Renal cortex interstitium (tissue), 11 donors: ENCODE measurements at regions not wholly inside any gene's neighbourhood (a gene's known extent, or its start where the extent isn't known, plus 50 kb on each side); places are given as distances from the start of the nearest gene placed in this dataset.
"Not testable (repeated sequence)": the region's sequence is repeated elsewhere in the genome, so short reads cannot be mapped to it uniquely, and the experiment has no call there.

ENCODE experiments used
- DNase-seq, 11 donors: peaks; one replicate each; pipeline ENCODE4 v3.0.0-alpha.2; 2013; ENCODE audit warnings: low read depth in 9 of 11, low spot score in 4 of 11; ENCODE audit errors: extremely low read depth in 1 of 11

DNA sequence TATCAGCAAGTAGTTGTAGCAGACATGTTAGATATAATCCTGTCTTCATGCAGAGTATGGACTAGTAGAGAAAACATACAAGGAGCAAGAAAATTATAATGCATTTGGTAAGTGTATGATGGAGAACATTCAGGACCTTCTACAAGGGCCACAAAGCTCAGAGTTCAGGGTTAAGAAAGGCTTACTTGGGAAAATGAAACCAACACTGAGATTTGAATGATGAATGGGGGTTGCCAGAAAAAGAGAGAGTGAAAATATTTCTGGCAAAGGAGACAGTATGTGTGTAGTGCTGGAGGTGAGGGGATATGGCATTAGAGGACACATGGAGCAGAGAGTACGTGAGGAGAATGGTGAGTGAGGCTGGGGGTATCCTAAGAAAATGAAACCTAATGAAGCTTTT is 169.8 kb upstream of the STK32A start:
- DNase-seq, result no peak

DNA sequence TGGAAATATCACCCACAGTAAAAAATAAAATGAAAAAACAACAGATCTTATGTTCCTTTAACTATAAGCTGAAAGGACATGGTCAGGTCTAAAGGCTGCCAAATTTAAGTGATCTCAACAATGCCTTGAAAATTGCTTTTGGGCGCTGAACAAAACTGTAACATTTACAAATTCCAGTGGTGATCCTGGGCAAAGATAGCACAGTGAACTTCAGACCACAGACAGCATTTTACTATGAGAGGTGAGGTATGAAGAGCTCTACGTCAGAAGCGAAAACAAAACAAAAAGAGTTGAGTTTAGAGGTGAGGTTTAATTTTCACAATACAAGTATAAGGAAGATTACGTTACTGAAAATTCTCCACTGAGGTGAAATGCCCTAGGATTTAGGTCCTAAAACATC is 165.8 kb upstream of the STK32A start:
- DNase-seq, result no peak

DNA sequence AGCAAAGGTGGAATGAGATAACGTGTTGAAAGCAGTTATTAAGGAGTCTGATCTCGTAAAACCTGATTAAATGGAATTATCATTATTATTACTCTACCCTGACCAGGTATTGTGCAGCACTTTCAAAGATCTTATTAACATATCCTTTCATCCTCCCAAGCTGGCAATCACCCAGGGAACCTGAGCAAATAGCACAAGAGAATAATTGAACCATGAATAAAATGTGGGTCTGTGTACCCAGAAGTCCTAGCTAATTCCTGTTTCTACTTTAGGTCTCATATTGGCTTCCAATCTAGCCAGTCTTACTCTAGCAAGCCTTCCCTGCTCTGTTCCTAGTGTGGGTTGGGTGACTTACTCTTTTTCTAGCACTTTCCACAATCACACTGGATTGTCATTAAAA is 162.2 kb upstream of the STK32A start:
- no peak for DNase-seq

DNA sequence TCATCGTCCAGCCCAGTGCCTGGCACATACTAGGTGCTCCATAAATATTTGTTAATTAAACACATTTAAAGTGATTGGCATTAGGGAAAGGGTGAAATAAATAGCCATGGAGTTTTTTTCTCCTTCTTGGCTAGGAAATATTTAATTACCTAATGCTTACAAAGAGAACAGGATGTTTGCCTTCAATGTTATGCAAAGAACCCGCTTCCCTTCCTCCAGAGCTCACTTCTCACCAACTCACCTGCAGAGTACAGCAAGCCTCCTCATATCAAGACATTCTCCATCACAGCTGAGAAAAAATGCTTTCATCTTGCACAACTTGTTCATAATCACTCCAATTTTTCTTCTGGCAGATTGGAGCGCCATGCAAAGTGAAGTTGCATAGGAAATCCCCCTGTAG is 161.7 kb upstream of the STK32A start:
- DNase-seq, result no peak

DNA sequence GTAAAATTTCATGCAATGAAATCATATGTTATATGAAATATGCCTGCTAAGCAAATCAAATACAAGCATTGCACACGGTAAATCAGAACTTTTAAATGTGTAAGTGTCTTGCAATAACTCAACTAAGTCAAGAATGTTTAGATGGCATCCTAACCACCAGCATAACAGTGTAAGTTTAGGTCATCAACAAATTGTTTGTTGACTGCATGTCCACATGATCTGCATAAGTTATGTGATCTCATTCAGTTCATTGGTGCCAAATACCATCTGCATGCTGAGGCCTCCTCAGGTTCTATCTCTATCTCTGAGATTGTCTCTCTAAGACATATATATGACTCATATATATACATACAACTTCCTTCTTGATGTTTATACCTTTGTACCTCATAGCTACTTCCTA is 159.6 kb upstream of the STK32A start:
- DNase-seq, result no peak

DNA sequence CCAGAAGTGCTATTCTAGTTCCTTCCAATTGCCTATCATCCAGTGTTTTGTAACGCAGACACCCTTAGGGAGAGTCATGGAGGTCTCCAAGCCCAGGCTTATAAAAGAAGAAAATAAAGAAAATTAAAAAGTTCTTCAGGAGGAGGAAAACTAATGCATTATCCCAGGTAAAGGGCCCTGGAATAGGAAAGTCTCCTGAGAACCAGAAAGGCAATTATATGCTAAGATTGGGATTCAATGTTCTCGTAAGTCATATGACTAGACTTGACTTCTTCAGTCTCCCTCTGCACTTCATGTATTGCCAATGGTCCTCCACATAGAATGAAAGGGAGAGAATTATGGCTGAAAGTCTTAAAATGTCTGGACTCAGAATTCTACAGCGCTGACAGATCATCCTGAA is 154.4 kb upstream of the STK32A start:
- no peak for DNase-seq

DNA sequence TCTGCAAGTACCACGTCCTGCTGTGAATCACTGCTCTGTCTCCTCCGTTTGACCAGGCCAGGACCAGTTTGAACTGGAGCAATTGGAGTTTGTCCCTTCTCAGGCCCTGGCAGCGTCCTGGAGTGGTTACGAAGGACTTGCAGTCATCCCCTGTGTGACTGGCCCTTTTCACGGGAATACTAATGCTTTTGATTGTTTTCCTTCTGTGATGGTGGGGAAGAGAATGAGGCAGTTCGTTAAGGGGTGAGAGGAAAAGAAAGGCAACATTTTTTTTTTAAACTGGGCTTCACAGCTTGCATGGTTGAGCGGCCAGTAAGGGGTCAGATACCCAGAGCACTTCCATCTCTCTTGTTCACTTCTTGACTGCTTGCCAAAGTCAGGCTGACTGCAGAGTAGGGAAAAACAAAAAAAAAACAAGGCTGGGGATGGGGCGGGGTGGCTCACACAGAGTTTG is 153.5 kb upstream of the STK32A start:
- no peak for DNase-seq

DNA sequence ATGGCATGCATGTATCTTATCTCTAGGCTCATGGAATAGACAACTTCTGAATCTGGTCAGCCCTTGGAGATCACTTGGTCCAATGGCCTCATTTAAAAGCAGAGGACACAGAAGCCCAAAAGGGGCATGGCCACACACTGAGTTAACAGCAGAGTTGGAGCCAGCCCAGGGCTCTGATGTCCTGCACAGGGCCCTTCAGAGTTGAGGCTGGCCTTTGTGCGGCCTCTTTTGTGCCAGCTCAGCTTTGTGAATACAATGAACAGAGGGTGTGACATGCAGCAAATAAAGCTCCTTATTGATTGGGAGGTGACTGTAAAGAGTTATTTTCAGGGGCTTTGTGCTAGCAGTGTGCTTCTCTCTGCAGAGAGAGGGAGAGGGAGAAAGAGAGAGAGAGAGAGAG is 150.1 kb upstream of the STK32A start:
- DNase-seq, result no peak

DNA sequence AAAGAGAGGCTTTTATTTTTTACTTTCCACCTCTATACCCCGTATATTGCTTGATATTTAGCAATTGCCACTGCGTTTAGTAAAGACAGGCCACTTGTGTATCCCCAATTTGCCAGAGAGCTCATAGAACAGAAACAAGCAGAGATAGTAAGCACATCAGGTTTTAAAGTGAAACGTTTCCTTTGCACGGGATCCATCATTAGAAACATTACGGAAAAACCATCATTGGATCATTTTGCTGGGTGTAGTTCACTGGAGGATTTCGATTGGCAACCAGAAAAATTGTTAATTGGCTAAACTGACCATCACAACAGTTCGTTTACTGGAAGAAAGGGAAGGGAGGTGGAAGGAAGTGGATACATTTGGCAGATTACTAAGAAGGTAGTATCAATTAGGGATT is 149.4 kb upstream of the STK32A start:
- no peak for DNase-seq

DNA sequence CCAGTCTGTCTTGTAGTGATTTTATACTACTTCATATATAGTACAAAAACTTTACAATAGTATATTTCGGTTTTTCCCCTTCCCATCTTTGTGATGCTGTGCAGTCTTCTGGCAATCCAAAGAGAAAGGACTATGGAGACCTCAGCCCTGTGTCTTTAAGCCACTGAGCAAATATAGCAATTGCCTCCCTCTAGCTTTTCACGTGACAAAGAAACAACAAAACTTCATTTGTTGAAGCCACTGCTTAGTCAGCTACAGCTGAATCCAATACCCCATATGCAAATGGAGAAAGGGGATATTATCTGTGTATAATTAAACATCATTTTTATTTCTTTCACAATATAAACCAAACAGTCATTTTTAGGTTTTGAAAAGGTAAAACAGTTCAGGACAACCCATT is 142.8 kb upstream of the STK32A start:
- no peak for DNase-seq

DNA sequence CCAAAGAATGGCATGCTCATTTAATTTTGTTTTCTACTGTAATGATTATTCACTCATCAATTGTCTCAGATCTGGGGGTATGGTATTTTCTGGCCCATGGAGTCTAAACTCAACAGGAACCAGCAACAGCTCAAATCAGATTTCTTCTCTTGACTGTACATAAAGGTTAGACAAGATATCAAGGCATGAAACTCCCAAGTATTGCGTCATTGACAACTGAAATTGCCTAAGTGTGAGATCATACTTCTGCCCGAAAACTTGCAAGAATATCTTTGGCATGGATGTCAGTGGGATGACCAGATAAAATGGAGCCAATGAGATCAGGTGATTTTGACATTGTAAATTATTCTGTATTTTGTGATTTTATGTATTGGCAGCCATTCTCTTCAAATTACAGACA is 141.7 kb upstream of the STK32A start:
- DNase-seq, result no peak

DNA sequence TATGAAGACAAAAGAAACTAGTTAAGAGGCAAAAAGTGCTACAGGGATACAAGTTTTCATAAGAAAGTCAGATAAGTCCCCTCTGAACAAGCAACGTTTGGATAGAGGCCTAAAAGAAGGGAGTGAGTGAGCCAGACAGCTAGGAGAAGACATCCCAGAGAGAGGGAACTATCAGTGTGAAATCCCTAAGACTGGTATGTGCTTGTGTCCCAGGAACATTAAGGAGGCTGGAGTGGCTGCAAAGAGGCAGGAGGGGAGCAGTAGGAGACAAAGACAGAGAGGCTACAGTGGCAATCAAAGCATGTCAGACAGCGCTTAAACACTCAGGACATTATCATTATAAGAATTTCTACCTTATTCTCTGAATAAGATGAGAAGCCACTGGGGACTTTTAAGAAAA is 139.1 kb upstream of the STK32A start:
- no peak for DNase-seq

DNA sequence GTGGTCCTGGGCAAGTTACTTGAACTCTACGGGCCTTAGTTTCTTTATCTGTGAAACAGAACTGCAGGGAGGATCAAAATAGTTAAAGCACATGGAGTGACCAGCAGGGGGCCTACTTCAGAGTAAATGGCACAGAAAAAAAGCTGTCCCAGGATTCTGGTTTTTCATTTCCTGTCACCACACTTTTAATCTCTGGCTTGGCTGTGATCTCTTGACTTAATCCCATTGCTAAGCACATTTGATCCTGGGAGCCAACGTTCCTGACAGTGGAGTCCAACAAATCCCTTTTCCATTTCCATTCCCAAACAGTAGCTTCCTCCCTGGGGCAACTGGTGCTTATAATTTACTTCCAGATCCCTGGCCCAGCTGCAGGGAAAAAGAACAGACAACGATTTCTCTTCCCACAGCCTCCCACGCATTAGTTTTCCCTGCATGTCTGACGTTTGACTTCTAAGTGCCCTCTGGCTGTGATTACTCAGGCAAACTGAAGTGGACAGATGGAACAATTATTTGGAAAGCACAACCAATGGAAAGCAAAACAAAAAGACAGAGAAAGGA is 136.5 kb upstream of the STK32A start:
- peak in 5 of 11 donors; percentile 1 to 18 (median 4) for DNase-seq

DNA sequence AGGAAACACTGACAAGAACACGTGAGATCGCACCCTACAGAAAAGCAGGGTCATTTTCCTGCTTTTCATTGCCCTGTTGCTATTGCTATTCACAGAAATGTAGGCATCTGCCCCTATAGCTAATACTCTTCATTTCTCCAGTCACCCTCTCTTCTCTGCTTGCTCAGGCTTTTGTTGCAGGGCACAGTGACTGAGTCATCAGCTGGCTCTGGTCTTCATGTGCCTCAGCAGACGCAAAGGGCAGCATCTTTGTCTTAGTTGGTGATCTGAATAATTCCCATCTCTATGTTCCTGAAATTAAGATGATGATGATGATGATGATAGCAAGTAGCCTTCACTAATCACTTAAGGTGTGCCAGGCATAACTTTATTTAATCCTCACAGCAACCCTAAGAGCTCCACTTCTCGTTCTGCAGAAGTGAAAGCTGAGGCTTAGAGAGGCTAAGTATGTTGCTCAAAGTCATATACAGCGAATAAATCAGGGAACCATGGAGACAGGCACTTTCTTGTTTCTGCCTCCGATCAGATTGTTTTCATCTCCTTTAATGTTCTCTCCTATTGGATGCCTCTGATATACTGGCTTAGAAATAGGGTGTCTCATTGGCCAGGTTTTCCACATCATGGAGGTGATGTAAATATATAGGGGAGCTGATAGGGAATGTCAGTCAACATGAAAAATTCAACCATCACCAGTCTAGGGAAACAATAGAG is 133.0 kb upstream of the STK32A start:
- DNase-seq, result no peak

DNA sequence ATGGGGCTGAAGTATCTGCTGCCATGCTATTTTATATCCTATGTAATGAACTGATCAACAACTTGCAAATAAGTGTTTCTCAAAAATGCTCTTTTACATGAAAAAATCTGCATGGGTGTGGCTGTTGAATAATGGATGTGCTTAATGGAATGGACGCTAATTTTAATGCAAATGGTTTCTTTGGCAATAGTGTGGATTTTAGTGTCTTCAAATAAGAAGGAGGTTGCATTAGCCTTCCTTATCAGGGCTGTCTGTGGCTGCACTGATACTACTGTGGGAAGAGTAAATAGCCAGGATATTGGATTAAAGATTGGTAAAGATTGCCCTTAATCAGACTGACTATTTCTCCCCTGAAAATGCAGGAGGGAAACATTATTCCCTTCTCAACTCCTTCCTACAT is 121.9 kb upstream of the STK32A start:
- no peak for DNase-seq

DNA sequence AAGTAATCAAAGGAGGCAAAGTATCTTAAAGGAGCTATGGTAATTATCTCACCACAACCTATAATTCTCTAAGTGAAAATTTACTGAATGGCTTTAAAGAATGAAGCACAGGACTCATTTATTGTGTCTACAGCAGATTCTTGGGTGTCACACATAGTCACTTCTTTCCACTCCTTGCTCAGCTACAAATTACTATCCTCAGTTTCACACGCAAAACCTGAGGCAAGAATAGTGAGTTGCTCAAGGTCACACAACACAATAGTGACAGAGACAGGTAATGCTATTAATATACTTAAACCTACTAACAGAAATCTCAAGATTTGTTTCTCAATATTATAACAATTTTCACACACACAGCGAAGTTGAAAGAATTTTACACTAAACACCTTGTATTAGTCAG is 120.9 kb upstream of the STK32A start:
- DNase-seq, result no peak

DNA sequence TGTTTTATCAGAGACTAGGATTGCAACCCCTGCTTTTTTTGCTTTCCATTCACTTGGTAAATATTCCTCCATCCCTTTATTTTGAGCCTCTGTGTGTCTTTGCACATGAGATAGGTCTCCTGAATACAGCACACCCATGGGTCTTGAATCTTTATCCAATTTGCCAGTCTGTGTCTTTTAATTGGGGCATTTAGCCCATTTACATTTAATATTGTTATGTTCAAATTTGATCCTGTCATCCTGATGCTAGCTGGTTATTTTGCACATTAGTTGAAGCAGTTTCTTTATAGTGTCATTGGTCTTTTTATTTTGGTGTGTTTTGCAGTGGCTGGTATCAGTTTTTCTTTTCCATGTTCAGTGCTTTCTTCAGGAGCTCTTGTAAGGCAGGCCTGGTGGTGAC is 95.1 kb upstream of the STK32A start:
- DNase-seq, result not testable (repeated sequence)

DNA sequence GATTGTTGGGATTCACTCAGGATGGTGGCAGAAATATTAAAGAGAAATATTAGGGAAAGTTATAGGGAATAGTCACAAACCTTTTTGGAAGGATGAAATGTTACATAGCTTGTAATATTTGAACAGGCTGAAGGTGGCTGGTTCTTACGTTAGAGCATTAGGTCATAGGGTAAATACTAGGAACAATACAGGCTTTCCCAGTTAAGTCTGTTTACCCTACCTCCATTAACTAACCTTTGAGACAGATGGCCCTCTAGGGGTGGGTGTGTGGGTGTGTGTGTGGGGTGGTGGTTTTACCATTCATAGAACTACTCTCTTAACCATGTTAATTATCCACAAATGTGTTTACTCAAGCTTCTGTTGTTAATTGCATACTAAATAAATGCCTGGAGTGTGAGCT is 94.3 kb upstream of the STK32A start:
- DNase-seq, result no peak

DNA sequence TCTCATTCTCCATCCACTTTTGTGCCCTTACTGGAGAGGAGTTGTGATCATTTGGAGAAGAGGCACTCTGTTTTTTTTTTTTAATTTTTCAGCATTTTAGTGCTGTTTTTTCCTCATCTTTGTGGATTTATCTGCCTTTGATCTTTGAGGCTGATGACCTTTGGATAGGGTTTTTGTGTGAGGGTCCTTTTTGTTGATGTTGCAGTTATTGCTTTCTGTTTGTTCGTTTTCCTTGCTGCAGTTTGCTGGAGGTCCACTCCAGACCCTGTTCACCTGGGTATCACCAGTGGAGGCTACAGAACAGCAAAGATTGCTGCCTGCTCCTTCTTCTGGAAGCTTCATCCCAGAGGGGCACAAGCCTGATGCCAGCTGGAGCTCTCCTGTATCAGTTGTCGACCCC is 93.2 kb upstream of the STK32A start:
- DNase-seq, result not testable (repeated sequence)

DNA sequence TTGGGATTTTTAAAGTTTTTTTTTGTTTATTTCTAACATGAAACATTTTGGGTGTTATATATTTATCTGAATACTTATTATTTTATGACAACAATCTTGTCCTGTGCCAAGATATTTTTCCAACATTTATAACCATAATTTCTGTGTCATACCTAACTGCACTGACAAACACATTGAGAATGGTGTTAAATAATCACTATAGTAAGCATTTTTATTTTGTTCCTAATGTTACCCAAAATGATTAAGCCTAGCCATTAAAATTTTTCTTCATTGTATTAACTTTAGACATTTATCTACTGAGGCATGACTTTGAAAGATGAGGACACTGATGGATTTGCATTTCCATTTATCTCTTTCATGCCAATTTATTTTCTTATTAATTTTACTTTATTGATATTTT is 91.6 kb upstream of the STK32A start:
- no peak for DNase-seq

DNA sequence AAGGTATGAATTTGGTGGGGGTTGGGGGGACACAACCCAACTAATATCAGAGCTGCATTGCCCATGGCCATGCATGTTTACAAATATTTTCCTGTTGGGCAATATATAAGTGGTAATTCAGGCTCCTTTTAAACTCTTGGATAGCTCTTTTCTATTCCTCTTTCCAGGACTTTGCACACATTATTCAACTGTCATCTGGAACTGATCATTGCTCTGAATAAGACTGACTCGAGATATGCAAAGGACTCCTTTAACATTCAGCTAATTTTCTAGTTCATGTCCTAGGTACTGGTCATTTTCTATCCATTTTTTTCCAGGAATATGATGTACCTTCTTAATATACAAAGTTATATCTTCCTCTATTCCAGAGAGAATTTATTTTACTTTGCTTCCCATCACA is 89.5 kb upstream of the STK32A start:
- DNase-seq, result no peak
